GM19238 (cell line): ENCODE measurements at regions not wholly inside any gene's neighbourhood (a gene's known extent, or its start where the extent isn't known, plus 50 kb on each side); places are given as distances from the start of the nearest gene placed in this dataset.

Source experiments
- DNase-seq: peaks from one replicate; pipeline ENCODE4 v3.0.0; 2011; ENCODE audit warnings: low spot score; ENCODE audit not compliant: insufficient read length

DNA sequence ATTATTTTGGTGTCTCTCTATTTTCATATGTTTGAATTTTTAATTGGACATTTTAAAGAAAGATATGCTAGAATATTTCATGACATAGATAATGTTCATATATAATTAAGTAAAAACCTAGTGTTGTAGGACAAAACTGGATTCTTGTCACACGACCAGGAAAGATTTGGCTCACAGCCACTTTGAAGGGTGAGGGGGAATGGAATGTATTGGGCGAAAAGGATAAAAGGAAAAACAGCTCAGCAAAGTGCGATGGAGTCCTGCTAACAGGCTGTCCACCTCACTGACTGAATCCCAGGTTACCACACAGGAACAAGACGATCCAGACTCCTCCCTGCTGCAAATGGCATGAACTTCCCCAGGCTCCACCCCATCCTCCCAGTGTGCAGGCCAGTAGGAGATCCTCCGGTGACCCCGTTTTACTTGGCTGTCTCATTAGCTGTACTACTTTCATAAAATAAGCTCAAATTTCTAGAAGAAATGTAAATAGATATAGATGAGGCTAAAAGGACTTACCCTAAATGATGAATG, 186.2 kb downstream of the CD47 start:
- DNase-seq, result no peak

DNA sequence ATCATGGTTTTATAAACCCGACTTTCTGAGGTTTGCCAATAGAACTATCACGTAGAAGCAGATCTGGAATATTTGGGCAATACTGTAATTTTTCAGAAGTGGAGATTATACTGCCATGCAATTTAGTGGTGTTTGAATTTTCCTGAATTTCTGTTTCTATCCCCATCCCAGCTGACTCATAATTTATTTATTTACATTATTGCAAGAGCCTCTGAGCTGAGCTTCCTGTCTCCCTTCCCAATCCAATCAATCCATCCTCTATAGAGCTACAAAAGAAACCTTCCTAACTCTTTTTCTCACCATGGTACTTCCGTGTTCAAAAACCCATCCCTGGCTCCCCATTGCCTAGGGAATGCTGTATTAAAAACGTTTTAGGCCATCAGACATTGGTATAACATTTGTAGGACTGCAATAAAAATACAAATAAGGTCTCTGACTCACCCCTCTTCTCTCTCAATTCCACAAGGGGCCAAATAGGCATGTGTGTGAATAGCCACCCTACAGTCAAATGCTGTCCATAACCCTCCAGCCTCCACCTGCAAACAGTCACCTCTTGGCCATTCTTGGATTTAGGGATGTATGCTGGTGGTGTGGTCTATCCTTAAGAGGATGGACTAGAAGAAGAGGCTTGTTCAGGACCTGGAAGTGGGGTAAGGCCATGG, 190.7 kb downstream of the CD47 start:
- no peak for DNase-seq

DNA sequence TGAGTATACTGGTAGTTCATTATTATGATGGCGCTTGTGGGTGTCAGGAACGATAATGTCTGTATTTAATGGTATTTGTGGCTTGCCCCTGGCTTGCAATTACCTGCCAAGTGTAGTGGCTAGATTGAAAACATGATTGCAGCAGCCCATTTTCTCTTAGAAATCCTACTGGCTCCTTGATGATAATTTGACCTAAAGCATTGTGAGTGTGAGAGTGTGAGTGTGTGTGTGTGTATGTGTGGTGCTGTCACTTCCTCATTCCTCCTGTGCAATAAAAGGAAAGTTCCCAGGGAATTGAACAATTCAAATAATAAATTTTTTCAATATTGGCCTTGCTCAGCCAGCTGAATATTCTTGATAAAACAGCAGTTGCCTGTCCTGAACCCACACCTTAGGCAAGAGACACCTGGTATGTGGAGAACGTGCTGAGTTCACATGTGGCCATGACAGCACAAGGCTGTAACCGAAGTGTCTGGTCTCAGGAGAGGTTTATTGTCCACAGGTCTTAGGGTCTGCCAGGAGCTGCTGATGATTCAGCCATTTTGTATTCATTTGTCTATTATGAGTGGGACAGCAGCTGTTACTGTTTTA, 193.3 kb downstream of the CD47 start:
- DNase-seq, result no peak

DNA sequence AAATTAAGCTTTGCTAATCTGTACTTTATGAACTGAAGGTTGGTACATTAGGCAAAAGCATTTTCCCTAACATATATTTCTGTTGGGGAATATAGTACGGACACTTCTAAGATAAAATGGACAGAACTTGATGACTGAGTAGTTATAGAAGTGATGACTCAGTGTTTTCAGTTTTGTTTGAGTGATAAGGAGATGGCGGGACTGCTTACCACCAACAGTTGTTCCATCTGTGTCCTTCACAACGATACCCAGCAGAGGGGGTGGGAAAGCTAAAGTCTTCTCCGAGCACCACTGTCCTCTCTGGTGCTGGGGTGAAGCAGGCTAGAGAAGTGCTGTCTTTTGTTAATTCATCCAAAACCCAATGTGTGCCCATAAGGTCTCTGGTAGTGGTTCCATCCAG, 195.8 kb downstream of the CD47 start:
- DNase-seq, result no peak

DNA sequence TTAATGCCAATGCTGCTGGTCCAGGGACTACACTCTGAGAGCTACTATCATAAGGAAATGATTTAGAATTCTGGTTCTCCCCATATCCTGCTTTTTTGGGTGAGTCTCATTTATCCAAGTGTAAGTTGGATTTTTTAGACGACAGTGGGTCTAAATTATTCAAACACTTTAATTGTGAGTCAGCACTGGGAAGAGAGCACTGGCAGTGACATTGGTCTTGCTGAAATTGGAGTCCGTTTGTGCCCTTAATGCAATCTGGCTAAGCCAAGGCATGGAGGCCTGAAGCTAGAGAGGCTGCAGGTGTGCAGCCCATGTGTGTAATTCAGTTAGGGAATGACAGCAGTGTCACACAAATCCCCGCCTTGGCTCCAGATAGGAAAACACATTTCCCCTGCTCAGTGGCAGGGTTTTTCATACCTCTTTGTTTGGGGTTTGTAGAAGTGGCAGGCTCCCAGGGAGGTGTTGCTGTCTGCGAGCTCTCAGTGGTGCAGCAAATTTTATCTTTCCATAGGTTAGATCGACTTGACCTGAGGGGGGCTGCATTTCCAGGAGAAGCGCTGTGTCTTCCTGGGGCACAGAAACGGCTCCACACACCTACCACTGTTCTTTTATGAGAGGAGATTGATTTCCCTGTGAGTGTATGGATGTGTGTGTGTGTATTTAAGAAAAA, 197.7 kb downstream of the CD47 start:
- no peak for DNase-seq

DNA sequence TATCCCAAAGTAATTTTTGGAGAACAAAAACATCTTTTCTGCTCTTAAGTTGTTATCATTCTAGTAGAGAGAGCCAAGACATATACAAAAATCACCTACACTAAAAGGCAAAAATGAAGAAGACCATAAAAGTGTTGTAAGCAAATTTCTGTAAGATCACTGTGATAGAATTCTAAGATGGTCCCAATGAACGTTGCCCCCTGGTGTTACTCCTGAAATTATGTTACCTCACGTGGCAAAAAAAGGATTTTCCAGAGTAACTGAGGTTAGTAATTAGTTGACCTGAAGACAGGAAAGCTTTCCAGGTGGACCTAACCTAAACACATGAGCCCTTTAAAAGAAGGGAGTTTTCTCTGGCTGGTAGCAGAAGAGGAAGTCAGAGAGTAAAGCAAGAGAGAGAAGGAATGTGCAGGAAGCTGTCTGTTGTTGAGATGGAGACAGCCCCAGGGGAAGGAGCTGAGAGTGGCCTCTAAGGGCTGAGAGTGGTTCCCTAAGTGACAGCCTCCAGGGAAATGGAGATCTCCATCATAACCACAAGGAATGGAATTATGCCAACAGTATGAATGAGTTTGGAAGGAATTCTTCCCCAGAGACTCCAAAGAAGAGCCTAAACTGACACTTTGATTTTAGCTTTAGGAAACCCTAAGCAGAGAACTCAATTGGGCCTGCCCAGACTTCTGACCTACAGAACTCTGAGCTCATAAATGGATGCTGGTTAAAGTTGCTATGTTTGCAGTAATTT, 205.9 kb downstream of the CD47 start:
- DNase-seq, result no peak

DNA sequence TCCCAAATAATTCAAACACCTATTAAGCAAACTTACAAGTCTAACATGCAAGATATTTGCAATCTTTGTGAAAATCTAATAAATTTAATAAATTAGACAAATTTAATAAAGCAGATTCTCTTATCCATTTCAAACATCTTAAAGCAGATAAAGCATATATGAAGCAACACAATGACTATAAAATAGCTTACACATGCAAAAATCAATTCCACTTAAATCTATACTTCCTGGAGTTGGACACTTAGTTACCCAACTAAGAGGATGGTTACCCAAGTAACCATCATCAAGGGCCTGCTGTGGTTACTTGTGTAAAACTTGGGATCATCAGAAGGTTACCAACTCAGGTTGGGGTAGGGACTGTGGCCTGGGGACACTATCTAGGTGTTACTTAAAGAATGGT, 206.8 kb downstream of the CD47 start:
- no peak for DNase-seq

DNA sequence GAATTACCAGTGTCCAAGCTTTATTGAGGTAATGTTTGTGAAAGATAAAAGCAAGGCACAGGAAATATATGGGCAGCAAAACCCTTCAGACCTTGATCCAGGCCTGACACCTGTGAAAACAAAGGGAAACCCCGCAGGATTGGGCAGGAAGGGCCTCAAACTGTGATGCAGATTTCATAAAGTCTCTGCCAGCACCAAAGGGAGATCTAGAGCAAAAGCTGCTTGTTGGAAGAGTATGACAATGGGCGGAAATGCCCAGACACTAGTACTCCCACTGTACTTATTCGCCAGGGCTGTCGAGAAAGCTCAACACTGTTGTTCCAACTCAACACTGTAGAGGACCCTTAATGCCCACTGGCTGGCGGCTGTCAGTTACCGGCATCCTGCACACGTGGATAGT, 207.9 kb downstream of the CD47 start:
- DNase-seq, result no peak

DNA sequence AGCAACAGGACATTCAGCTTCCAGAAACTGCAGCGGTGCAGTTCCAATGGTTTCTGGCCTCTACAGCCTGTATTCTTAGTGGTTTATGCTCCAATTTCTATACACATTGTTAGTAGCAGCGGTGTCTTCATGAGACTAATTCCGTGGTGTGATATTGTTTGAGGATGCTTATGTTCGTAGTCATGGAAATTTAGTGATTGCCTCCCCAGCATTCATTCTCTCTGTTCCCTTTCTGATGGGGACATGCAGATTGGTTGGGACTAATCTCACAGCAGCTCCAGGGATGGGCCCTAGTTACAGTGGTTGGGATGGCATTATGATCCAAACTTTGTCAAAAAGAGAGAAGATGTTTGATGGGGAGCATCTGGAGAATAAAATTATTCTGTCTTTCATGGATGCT, 208.6 kb downstream of the CD47 start:
- DNase-seq, result no peak

DNA sequence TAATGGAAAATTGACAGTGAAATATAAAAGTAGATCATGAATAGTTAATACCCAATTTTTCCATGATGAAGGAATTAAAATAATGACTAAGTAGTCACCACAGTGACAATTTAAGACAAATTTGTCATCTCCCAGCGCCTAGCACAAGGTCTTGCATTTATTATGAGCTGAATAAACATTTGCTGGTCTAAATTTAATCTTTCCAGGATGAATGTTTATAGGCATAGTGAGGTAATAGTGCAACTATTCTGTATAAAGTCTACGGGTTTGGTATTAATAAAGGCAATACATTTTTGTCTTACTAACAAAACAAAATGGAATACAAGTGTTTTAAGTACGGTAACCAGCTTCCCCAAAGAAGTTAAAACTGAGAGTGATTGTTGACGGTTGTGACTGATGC, 209.3 kb downstream of the CD47 start:
- DNase-seq, result no peak

DNA sequence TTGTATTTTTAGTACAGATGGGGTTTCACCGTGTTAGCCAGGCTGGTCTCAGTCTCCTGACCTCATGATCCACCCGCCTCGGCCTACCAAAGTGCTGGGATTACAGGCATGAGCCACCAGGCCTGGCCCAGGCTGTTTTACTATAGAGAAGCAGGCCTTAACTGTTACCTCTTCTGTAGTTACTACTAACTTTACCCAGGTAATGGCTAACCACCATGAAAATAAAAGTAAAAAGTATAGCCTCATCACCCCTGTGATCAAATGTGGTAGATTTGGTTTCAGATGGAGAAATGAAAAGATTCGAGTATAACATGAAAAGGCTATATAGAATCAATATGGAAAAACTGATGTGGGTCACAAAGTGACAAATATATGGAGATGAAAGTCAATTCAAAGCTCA, 210.1 kb downstream of the CD47 start:
- no peak for DNase-seq

DNA sequence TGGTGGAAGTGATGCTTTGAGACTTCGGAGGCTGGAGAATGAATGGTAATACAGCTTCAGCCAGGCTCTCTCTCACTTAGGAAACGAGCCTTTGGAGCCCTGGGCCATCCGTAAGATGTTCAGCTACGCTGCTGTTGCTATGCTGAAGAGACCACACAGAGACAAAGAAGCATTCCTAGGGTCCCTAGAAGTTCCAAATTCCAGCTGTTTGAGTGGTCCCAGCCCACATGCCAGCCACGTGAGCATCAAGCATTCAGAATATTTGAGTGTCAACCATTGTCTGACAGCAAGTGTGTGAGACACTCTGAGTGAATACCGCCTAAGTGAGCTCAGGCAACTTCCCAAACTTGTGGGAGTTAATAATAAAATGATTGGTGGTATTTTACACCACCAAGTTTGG, 212.9 kb downstream of the CD47 start:
- DNase-seq, result no peak

DNA sequence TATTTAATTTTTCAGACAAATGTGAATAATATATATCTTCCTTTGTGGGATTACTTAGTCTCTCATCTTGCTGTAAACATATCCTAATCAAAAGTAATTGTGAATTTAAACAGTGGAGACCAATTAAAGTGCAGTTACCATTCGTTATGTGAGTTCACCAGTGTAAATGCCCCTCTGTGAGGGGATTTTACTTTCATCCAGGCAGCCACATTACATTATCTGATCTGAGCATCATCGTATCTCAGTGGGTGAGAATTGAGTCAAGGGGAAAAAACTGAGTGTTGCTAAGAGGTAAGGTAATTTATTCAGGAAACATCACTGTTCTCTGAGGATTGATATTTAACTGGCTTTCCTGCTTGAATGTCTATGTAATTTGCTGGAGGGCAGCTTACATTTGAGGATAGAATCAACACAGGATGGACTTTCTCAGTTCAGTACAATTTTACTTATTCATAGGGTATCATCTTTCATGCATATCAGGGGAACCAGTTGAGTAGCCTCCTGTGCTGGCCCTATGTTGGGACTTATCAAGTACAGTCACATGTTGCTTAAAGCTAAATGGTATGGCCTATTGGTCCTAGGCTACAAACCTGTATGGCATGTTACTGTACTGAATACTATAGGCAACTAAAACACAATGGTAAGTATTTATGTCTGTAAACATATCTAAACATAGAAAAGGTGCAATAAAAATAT, 219.7 kb downstream of the CD47 start:
- no peak for DNase-seq

DNA sequence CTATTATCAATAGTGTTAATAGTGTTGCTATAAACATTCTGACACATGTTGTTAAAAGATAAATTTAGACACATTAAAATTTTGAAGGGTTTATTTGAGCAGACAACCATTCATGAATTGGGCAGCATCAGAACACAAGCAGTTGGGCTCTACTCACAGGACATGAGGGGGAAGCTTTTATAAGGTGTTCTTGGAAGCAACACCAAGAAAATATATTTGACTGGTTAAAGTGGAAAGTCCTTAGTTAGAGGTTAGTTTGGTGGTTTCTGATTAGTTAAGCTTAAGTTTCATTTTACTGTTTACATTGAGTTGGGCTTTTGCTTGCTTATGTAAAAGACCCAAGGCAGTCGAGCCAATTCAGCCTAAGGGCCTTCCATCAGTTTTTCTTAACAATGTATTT, 220.7 kb downstream of the CD47 start:
- no peak for DNase-seq

DNA sequence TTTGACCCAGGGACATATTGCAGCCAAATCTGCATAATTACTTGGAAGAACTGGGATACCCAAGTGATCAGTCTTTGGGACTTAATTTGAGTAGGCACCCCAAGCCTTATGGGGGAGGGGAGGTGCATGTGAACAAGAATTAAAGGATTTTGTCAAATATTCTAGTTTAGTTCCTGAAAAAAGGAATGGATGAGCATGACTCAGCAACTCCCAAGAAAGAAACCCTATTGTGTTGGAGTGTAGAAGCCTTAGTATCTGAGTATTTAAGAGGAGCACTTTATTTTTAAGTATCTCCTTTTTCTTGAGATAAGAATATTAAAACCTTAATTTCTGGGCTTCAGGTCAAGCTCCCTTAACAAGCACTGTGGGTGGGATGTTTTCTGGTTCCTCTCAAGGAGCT, 222.4 kb downstream of the CD47 start:
- DNase-seq, result no peak

DNA sequence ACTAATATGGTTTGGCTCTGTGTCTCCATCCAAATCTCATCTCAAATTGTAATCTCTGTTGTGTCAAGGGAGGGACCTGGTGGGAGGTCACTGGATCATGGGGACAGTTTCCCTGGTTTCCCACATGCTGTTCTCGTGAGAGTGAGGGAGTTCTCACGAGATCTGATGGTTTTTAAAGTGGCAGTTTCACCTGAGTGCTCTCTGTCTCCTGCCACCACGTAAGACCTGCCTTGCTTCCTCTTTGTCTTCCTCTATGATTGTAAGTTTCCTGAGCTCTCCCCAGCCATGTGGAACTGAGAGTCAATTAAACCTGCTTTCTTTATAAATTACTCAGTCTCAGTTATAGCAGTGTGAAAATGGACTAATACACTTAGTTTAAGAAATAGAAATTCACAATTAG, 228.9 kb downstream of the CD47 start:
- no peak for DNase-seq

DNA sequence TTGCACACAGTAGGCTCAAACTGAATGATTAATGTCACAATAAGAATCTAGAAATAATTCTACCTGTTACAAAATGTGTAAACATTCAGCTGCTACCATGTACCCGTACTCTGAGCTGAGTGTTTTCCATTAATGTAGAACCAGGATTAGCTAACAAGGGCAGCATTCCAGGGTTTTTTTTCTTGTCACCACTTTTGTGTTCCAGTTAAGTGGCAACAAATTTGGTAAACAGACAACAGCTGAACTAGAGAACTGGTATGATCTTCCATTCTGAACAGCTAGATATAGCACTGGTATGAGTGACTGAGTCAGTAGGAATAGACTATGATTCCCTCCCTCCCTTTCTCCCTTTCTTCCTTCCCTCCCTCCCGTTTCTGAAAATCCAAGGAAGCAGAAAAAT, 229.4 kb downstream of the CD47 start:
- no peak for DNase-seq
